Stimulated activated CD4-positive, alpha-beta T cell treated with anti-CD3 and anti-CD28 coated beads, TNF-alpha, amount 100 ng/mL, for 4 hours (primary cell): ENCODE measurements at regions not wholly inside any gene's neighbourhood (a gene's known extent, or its start where the extent isn't known, plus 50 kb on each side); places are given as distances from the start of the nearest gene placed in this dataset.

Experiments used
- DNase-seq, 3 experiments: peaks; one replicate each; pipeline ENCODE4 v3.0.0-alpha.2; 2020; ENCODE audit warnings: low read depth in 3 of 3

DNA sequence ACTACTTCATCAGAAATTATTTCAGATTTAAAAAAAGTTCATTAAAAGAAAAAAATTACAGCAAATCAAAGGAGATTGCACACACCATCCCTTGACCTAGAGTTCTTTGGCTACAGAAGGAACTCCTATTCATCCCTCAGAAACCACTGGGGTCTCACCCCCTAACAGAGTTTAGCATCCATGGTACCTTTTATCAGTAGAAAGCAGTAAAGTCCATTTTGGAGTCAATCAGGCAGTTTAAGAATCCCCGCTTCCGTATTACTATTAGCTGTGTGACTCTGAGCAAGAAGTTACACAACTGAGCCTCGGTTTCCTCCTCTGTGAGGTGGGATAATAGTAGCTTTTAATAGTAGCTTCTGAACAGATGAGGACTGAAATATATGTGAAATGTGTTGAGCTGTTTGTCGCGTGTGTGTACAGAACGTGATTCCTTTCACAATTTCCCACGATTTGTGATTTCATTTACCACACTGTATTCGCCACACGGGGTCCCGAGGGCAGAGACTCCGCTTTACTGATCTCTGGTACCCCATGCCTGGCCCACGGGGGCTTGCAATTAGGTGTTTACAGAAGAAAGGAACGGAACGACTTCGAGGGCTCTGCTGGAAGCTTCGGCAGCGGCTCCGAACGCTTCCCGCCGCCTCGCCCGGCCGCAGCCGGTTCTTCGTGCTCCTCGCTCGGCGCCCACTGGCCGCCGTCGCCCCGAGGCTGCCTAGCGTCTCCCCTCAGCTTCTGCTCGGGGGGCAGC, 72.5 kb upstream of the ZBED5 start:
- DNase-seq: no peak

DNA sequence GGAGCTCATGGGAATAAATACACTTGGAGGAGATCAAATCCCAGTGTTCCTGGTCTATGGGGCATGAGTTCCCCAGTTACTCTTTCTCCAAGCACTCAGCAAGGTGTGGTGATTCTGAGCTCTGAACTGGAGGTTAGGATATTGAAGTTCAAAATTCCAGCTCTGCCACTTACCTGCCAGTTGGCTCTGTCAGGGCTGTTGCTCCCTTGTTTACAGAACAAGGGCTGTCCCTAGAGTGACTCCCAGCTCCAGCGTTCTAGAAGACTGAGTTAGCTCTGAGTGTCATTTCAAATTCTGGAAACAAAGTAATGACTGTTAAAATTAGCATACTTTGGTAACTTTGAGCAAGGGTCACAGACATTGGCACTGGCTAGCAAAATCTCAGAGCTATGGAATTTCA, 69.7 kb upstream of the ZBED5 start:
- DNase-seq: no peak

DNA sequence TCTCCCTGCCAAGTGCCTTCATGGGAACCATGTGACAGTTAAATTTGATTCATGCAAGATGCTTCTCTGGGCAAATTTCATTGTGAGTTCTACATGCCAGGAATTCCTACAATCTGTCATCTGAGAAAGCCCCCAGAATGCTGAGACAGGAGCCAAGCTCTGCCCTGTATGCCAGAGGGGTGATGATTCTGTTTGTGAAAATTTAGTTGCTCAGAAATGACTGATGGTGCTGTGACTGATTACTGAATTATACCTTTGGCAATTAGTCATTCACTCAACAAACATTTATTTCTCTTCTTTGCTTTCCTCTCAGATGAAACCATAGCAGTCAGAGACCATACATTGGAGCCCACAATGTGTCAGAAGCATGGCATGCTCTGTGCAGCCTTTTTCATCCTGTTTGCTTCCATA, 69.0 kb upstream of the ZBED5 start:
- DNase-seq: no peak

DNA sequence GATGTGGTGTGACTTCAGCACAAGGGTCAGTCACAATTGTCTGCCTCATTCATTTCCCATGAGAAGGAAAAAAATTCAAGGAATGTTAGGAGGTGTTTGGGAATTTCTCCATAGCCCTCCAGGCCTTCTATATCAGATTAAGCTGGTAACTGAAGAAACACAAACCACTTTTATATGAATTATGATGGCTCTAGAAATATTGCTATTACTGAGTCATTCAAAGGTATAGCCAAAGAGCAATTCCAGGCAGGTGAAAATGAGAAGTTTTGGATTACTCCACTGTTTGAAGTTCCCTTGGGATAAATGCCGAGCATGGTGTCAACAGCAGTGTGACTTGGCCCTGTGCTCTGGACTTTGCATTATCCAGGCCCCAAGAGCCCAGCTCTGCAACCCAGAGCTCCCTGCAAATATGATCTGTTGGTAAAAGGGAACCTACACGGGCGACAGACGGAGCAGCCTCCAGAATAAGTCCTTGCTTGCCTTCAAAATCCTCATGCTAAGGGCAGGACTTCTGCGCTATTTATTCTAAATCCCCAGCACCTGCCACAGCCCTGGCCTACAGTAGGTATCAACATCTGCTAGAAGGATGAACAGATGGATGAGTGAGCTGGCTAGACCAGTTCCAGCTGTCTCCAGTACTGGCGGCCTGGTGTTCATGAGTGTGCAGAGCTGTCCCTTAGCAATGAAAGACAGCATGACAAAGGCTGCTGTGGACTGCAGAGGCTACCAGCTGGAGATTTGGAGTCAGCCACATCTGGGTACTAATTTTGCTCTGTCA, 67.5 kb upstream of the ZBED5 start:
- DNase-seq: no peak

DNA sequence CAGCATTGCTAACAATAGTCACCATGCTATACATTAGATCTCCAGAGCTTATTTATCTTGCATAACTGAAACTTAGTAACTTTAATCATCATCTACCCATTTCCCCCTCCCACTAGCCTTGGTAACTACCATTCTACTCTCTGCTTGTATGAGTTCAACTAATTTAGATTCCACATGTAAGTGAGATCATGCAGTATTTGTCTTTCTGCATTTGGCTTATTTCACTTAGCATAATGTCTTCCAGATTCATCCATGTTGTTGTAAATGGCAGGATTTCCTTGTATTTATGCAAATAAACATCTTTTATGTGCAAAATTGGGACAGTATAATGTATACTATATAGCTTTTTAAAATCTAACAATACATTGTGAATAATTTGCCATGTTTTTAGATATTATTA, 66.0 kb upstream of the ZBED5 start:
- DNase-seq: no peak

DNA sequence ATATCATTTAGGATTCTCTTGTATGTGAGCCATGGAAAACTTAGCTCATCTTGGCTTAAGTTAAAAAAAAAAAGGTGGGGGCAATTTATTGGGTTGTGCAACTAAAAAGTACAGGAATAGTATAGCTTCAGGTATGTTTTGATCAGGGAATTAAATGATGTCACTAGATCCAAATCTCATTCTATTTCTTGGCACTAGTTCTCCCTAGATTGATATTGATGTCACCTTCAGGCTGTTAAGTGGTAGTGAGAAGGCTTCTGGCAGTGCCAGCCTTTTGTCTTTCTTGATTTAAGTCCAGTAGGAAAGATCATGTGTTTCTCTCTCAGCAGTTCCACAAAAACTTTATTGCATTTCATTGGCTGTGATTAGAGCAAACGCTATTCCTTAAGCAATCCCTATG, 65.0 kb upstream of the ZBED5 start:
- DNase-seq: no peak

DNA sequence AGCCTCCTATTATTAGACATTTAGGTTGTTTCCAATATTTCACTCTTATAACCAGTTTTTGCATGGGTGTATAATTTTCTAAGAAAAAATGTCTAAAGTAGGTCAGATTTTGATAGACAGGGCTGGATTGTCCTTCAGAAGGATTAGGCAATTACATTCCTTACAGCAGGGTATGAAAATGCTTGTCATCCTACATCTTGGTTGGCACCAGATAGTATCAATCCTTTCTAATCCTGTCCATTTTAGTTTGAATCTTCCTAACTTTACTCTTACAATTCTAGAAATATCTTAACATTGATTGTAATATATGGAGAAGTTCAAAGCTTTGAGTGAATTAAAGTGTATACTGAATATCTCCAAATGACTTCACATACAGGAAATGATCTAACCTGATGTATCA, 63.0 kb upstream of the ZBED5 start:
- no peak for DNase-seq

DNA sequence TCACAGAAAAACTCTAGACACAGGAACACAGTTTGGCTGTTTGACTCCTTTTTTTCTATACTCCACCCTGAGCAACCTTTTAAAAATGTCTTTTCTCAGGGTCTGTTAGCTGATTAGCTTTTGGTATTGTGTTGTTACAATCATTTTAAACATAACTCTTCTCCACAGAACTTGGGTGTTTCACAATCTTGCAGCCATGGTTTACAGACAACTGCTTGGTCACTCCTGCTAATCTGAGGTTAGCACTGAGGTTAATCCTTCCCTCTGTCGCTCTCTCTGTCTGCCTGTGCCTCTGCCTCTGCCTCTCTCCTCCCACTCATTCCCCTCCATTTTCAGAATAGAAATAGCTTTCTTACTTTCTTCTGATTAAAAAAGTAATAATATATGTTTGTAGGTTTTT, 62.4 kb upstream of the ZBED5 start:
- DNase-seq: no peak

DNA sequence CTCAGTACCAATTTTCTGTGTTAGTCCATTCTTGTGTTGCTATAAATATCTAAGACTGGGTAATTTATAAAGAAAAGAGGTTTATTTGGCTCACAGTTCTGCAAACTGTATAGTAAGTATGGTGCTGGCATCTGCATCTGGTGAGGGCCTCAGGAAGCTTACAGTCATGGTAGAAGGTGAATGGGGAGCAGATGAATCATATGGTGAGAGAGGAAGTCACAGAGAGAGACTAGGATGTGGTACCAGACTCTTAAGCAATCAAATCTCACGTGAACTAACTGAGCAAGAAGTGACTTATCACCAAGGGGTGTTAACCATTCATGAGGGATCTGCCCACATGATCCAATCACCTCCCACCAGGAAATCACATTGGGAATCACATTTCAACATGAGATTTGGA, 60.8 kb upstream of the ZBED5 start:
- DNase-seq: no peak

DNA sequence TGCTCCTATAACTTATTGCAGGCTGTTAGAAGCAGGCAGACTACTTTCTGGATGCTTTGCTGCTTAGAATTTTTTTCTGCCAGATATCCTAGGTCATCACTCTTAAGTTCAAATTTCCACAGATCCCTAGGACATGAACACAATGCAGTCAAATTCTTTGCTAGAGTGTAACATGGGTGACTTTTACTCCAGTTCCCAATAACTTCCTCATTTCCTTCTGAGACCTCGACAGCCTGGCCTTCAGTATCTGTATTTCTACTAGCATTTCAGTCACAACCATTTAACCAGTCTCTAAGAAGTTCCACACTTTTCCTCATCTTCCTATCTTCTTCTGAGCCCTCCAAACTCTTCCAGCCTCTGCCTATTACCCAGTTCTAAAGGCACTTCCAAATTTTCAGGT, 60.4 kb upstream of the ZBED5 start:
- DNase-seq: no peak

DNA sequence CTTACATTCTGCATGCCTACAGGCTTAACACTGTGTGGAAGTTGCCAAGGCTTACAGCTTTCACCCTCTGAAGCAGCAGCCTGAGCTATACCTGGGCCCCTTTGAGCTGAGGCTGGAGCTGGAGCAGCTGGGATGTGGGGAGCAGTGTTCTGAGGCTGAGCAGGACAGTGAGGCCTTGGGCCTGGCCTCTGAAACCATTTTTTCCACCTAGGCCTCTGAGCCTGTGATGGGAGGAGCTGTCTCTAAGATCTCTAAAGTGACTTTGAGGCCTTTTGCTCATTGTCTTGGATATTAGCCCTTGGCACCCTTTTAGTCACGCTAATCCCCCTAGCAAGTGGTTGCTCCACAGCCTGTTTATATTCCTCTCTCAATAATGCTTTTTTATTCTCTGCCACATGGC, 59.9 kb upstream of the ZBED5 start:
- DNase-seq: no peak

DNA sequence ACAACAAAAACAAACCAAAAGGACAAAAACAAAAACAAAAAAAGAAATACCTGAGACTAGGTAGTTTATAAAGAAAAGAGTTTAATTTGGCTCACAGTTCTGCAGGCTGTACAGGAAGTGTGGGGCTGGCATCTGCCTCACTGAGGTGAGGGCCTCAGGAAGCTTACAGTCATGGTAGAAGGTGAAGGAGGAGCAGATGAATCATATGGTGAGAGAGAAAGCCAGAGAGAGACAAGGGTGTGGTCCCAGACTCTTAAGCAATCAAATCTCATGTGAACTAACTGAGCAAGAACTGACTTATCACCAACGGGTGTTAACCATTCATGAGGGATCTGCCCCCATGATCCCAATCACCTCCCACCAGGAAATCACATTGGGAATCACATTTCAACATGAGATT, 58.8 kb upstream of the ZBED5 start:
- no peak for DNase-seq

DNA sequence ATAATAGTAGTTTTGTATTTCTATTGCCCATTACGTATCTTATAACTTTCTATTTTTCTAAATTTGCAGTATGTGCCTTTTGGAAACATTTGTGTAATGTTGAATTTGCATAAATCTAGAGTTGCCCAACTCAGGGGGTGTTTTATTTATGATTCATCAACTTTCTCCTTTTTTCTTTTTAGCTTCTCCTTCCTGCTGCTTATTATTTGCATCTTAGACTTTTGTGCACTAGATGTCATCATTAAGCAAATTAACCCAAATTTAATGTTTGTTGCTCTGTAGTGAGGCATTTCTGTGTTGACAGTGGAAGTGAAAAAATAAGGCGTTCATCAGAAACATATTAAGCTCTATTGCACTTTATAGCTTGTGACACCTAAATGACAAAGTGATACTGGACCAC, 56.2 kb upstream of the ZBED5 start:
- DNase-seq: no peak

DNA sequence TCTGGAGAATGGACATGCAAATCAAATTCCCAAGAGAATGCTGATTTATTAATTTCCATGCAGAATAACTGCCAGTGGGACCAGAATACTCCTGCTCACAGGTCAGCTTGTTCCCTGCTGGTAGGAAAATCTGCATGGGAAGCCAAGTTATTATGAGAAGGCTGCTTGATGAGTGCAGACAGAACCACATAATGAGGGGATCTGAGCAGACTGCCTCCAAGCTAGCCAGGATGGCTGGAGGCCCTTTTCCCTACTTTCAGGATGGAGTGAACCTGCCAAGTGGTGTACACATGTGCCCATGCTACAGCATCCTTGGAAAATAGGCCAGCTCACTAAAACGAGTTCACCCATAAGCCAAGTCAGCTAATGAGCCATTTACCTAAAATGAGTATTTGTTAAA, 55.2 kb upstream of the ZBED5 start:
- no peak for DNase-seq

DNA sequence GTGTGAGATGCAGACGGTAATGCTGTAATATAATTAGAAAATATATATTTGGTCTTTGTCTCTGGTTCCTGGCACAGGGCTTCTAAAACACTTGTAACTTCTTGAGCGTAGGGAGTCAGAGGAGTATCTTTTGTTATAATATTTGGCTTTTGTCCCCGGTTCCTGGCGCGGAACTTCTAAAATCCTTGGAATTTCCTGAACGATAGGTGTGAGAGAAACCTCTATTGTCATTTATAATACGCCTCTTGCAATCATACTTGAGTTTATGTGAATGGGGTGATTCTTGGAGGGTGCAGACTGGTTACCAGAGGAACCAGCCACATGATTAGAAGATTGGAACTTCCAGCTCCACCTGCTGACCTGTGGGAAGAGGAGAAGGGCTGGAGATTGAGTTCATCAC, 54.1 kb upstream of the ZBED5 start:
- DNase-seq: no peak

DNA sequence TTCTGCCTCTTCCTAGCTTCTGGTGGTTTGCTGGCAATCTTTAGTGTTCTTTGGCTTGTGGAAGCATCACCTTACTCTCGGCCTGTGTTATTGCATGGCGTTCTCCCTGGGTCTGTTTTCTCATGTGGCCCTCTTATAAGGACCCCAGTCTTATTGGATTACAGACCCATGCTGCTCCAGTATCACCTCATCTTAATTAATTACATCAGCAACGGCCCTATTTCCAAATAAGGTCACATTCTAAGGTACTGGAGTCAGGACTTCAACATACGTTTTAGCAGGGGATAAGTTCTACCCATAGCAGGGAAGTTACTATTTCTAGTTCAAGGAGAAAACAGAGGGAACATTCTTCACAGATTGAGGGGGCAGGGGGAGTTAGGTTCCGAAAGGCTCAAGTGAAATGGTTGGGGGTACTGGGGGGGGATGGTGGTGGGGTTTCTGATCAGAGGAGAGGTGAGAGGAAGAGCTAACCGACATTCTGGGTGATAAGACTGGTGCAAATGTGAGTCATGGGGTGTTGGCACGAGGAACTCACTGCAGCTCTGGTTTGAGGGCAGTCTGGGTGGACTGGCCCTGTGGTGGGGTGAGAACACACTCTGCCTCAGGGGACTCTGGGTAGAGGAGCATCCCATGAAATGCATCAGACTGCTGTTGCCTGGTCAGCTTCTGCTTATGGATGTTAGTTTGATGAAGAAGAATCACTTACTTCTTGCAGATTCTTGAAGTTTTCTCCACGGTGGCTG, 51.5 kb upstream of the ZBED5 start:
- DNase-seq: no peak

DNA sequence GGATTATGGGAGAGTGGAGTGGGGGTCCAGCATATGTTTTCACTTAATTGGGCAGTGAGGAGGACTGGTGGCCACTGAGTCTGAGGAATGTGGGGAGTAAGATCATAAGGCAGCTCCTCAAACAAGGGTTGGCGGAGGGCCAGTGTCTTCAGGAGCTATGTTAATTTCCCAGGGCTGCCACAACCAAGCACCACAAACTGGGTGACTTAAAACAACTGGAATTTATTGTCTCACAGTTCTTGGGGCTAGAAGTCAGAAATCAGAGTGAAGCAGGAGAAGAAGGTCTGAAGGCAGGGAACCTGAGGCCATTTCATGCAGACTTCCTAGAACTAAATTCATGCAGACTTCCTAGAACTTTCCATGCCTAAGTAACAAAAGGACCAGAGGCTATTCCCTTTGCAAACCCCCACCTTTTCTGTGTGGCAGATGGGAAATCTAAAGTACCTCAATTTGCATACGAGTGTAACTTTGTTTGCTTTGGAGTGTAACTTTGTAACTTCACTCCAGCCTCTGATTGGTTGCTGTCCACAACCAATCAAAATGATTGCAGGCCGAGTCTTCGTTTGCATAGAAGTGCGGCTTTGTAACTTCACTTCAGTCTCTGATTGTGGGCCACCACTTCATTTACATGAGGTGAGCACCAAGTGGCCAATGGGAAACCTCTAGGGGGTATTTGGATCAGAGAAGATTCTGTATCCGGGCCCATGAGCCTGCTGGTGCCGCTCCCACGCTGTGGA, 50.5 kb upstream of the ZBED5 start:
- DNase-seq: no peak
